ENCODE measurements at regions not wholly inside any gene's neighbourhood (a gene's known extent, or its start where the extent isn't known, plus 50 kb on each side); places are given as distances from the start of the nearest gene placed in this dataset.

- no peak for DNase-seq
- Histone ChIP-seq H3K36me3 (no peaks in the 10 kb centered on the region), H3K4me1 (no peaks in the 10 kb centered on the region), H3K9me3 (peaks cover 0 to 5% of the 10 kb centered on the region in 2 donors), H3K27ac (no peak overlapping the region), H3K4me3 (no peak overlapping the region), H3K27me3 (no peaks in the 10 kb centered on the region)
- intact Hi-C loops (cut with DNase I; ENCODE audit: low total_unique reads), result no loop called here
- TF ChIP-seq POLR2A (IDR thresholded peaks at IDR 0.05), result no peak
- TF ChIP-seq CTCF (IDR thresholded peaks at IDR 0.05), result no peak
Observed at GRCh38 chr3:28101705-28102104, 139.7 kb upstream of the CMC1 start.

GRCh38 chr3:28103861-28104260, 137.6 kb upstream of the CMC1 start:
- Histone ChIP-seq H3K27me3 (no peaks in the 10 kb centered on the region), H3K9me3 (peaks cover 0 to 5% of the 10 kb centered on the region in 2 donors), H3K4me3 (no peak overlapping the region), H3K27ac (no peak overlapping the region), H3K4me1 (no peaks in the 10 kb centered on the region), H3K36me3 (no peaks in the 10 kb centered on the region)
- intact Hi-C loops (cut with DNase I; ENCODE audit: low total_unique reads), result no loop called here
- no peak for DNase-seq
- TF ChIP-seq CTCF (IDR thresholded peaks at IDR 0.05), result no peak
- no peak for TF ChIP-seq POLR2A (IDR thresholded peaks at IDR 0.05)

- intact Hi-C loops (cut with DNase I; ENCODE audit: low total_unique reads), result no loop called here
- no peaks in the 10 kb centered on the region for H3K9me3 ChIP-seq
- H3K4me3 ChIP-seq, result no peak overlapping the region
- H3K27me3 ChIP-seq, result no peaks in the 10 kb centered on the region
- H3K27ac ChIP-seq, result no peak overlapping the region
- DNase-seq, result no peak
- no peaks in the 10 kb centered on the region for H3K36me3 ChIP-seq
- no peaks in the 10 kb centered on the region for H3K4me1 ChIP-seq
- TF ChIP-seq POLR2A (IDR thresholded peaks at IDR 0.05), result no peak
- no peak for TF ChIP-seq CTCF (IDR thresholded peaks at IDR 0.05)
Observed at GRCh38 chr3:28104896-28105534, 136.4 kb upstream of the CMC1 start.

GRCh38 chr3:28109829-28110228, 131.6 kb upstream of the CMC1 start:
- H3K27me3 ChIP-seq, result no peaks in the 10 kb centered on the region
- H3K36me3 ChIP-seq, result no peaks in the 10 kb centered on the region
- H3K9me3 ChIP-seq, result no peaks in the 10 kb centered on the region
- no peak for TF ChIP-seq CTCF (IDR thresholded peaks at IDR 0.05)
- no peak for TF ChIP-seq POLR2A (IDR thresholded peaks at IDR 0.05)
- no peak overlapping the region for H3K4me3 ChIP-seq
- no peak for DNase-seq
- no peak overlapping the region for H3K27ac ChIP-seq
- H3K4me1 ChIP-seq, result no peaks in the 10 kb centered on the region
- intact Hi-C loops (cut with DNase I; ENCODE audit: low total_unique reads), result no loop called here

- no peak for TF ChIP-seq CTCF (IDR thresholded peaks at IDR 0.05)
- TF ChIP-seq POLR2A (IDR thresholded peaks at IDR 0.05), result no peak
- Histone ChIP-seq H3K36me3 (no peaks in the 10 kb centered on the region), H3K9me3 (no peaks in the 10 kb centered on the region), H3K27me3 (no peaks in the 10 kb centered on the region), H3K4me1 (no peaks in the 10 kb centered on the region), H3K4me3 (no peak overlapping the region), H3K27ac (no peak overlapping the region)
- intact Hi-C loops (cut with DNase I; ENCODE audit: low total_unique reads), result no loop called here
- no peak for DNase-seq
Observed at GRCh38 chr3:28110869-28111268, 130.6 kb upstream of the CMC1 start.

All from uterus (tissue), 3 donors.